SK-N-SH (cell line): ENCODE measurements at regions not wholly inside any gene's neighbourhood (a gene's known extent, or its start where the extent isn't known, plus 50 kb on each side); places are given as distances from the start of the nearest gene placed in this dataset.

Experiments used
- CTCF ChIA-PET: fragments of 300-600, 350-600 bp; formaldehyde crosslinking; extraction: SDS; loops from one replicate; lab custom pipeline; 2021; lab: Yijun Ruan, JAX
- POLR2A ChIA-PET: fragments of 350-600 bp; sonication (Branson Sonifier 250); formaldehyde crosslinking; extraction: SDS; loops from one replicate; lab custom pipeline; 2020; ENCODE audit warnings: antibody characterized with exemption, inconsistent platforms; lab: Yijun Ruan, JAX
- DNase-seq: peaks from one replicate; pipeline ENCODE4 v3.0.0; 2012
- H2AFZ ChIP-seq: fragments of 200-600 bp; sonication (generic); 2 replicates; pipeline ENCODE4 v1.8.1; 2016; ENCODE audit warnings: antibody characterized with exemption, mild to moderate bottlenecking, low read depth
- H3F3A ChIP-seq: fragments of 200-600 bp; sonication (generic); replicated peaks from 2 replicates; pipeline ENCODE3; 2016; ENCODE audit warnings: antibody characterized with exemption, mild to moderate bottlenecking; ENCODE audit not compliant: insufficient read depth
- H3K27ac ChIP-seq, 2 experiments: fragments of 200-500 bp in 1 of 2; fragments of 200-600 bp in 1 of 2; sonication (Bioruptor generic) in 1 of 2; sonication (generic), shearing (Covaris generic) in 1 of 2; 2 replicates each; pipeline versions ENCODE4 v1.5.1 to v1.6.1; 2014 to 2016; ENCODE audit warnings: low read depth in 2 of 2, inconsistent platforms in 1 of 2, low read length in 1 of 2, mild to moderate bottlenecking in 1 of 2, mixed read lengths in 1 of 2
- H3K27me3 ChIP-seq: fragments of 200-600 bp; sonication (generic), shearing (Covaris generic); 2 replicates; pipeline ENCODE4 v1.6.1; 2016; ENCODE audit warnings: mixed run types; ENCODE audit not compliant: insufficient read depth
- H3K36me3 ChIP-seq, 2 experiments: fragments of 200-500 bp in 1 of 2; fragments of 200-600 bp in 1 of 2; sonication (Bioruptor generic) in 1 of 2; sonication (generic) in 1 of 2; replicated peaks in 1 of 2; 2 replicates each; pipeline versions ENCODE3 to v1.5.1; 2014 to 2016; ENCODE audit warnings: low read length in 1 of 2, mild to moderate bottlenecking in 1 of 2; ENCODE audit not compliant: insufficient read depth in 2 of 2, control insufficient read depth in 1 of 2
- H3K4me1 ChIP-seq, 2 experiments: fragments of 200-500 bp in 1 of 2; fragments of 200-600 bp in 1 of 2; sonication (Bioruptor generic) in 1 of 2; sonication (generic), shearing (Covaris generic) in 1 of 2; 2 replicates each; pipeline versions ENCODE4 v1.5.1 to v1.6.1; 2014 to 2016; ENCODE audit warnings: low read depth in 1 of 2, low read length in 1 of 2, mixed run types in 1 of 2; ENCODE audit not compliant: insufficient read depth in 2 of 2, control insufficient read depth in 1 of 2
- H3K4me2 ChIP-seq: fragments of 200-600 bp; sonication (generic), shearing (Covaris generic); 2 replicates; pipeline ENCODE4 v1.6.1; 2017; ENCODE audit warnings: mixed run types
- H3K4me3 ChIP-seq, 2 experiments: fragments of 200-500 bp in 1 of 2; fragments of 200-600 bp in 1 of 2; sonication (Bioruptor generic) in 1 of 2; sonication (generic), shearing (Covaris generic) in 1 of 2; 2 replicates each; pipeline versions ENCODE4 v1.5.1 to v1.8.1; 2014 to 2016; ENCODE audit warnings: low read depth in 2 of 2, inconsistent platforms in 1 of 2, low read length in 1 of 2, mild to moderate bottlenecking in 1 of 2, mixed read lengths in 1 of 2, moderate library complexity in 1 of 2
- H3K79me2 ChIP-seq: fragments of 200-600 bp; sonication (generic); 2 replicates; pipeline ENCODE4 v1.8.1; 2017; ENCODE audit warnings: mild to moderate bottlenecking; ENCODE audit not compliant: insufficient read depth
- H3K9ac ChIP-seq: fragments of 200-600 bp; sonication (generic); 2 replicates; pipeline ENCODE4 v1.6.1; 2017; ENCODE audit warnings: mixed run types
- H3K9me2 ChIP-seq: fragments of 200-600 bp; sonication (generic); 2 replicates; pipeline ENCODE4 v1.6.1; 2017; ENCODE audit warnings: mixed run types
- H3K9me3 ChIP-seq: fragments of 200-600 bp; sonication (generic); 2 replicates; pipeline ENCODE4 v1.6.1; 2017; ENCODE audit warnings: mixed run types, mild to moderate bottlenecking, moderate library complexity
- H4K20me1 ChIP-seq: fragments of 200-600 bp; sonication (generic); 2 replicates; pipeline ENCODE4 v1.6.1; 2017; ENCODE audit warnings: mild to moderate bottlenecking, mixed run types; ENCODE audit not compliant: insufficient read depth
- CHD2 ChIP-seq: fragments of 150-350 bp; IDR thresholded peaks from 2 replicates; pipeline ENCODE4 v1.6.1; 2018; ENCODE audit warnings: low read length; ENCODE audit not compliant: partially characterized antibody
- CTCF ChIP-seq: fragments of 200-600 bp; sonication (generic); IDR thresholded peaks from 2 replicates; pipeline ENCODE4 v1.6.1; 2017; ENCODE audit warnings: antibody characterized with exemption, mild to moderate bottlenecking, moderate library complexity
- EZH2phosphoT487 ChIP-seq: fragments of 200-600 bp; sonication (generic); IDR thresholded peaks from 2 replicates; pipeline ENCODE4 v1.6.1; 2017; ENCODE audit warnings: low read depth, mixed run types, mild to moderate bottlenecking, antibody characterized with exemption, moderate library complexity, borderline replicate concordance
- FOXJ3 ChIP-seq: sonication (generic); formaldehyde crosslinking; IDR thresholded peaks from 2 replicates; pipeline ENCODE4 v1.5.1; 2020; ENCODE audit warnings: mild to moderate bottlenecking, missing genetic modification reagents
- FOXM1 ChIP-seq: IDR thresholded peaks from 2 replicates; pipeline ENCODE4 v1.4.0; 2012; ENCODE audit warnings: low read depth, mild to moderate bottlenecking
- GATA2 ChIP-seq: sonication (generic); formaldehyde crosslinking; IDR thresholded peaks from 2 replicates; pipeline ENCODE4 v1.5.0; 2020; ENCODE audit warnings: mild to moderate bottlenecking, missing genetic modification reagents
- IRF3 ChIP-seq: fragments of 150-350 bp; IDR thresholded peaks from 2 replicates; pipeline ENCODE4 v1.6.1; 2016; ENCODE audit warnings: mild to moderate bottlenecking, low read depth, low read length
- MAX ChIP-seq: IDR thresholded peaks from 2 replicates; pipeline ENCODE4 v1.4.0; 2012; ENCODE audit warnings: low read depth
- MXI1 ChIP-seq: IDR thresholded peaks from 2 replicates; pipeline ENCODE4 v1.6.1; 2012; ENCODE audit warnings: mild to moderate bottlenecking, low read depth, low read length, improper control_type of control experiment
- NFIC ChIP-seq: IDR thresholded peaks from 2 replicates; pipeline ENCODE4 v1.4.0; 2012; ENCODE audit warnings: borderline replicate concordance
- NRF1 ChIP-seq: IDR thresholded peaks from 2 replicates; pipeline ENCODE4 v1.6.1; 2012; ENCODE audit warnings: low read depth, mild to moderate bottlenecking, low read length
- RAD21 ChIP-seq: IDR thresholded peaks from 2 replicates; pipeline ENCODE4 v1.6.1; 2012; ENCODE audit warnings: mild to moderate bottlenecking, low read length
- RCOR1 ChIP-seq: fragments of 150-350 bp; IDR thresholded peaks from 2 replicates; pipeline ENCODE4 v1.6.1; 2017; ENCODE audit warnings: antibody characterized with exemption, low read length
- SIN3A ChIP-seq: IDR thresholded peaks from 2 replicates; pipeline ENCODE4 v1.6.1; 2012; ENCODE audit warnings: low read depth, mild to moderate bottlenecking, low read length, moderate library complexity, borderline replicate concordance
- SMC3 ChIP-seq: IDR thresholded peaks from 2 replicates; pipeline ENCODE4 v1.6.1; 2012; ENCODE audit warnings: low read depth, low read length, improper control_type of control experiment
- TAF1 ChIP-seq: IDR thresholded peaks from 2 replicates; pipeline ENCODE4 v1.6.1; 2012; ENCODE audit warnings: low read depth, mild to moderate bottlenecking, low read length, moderate library complexity, borderline replicate concordance
- TCF12 ChIP-seq: IDR thresholded peaks from 2 replicates; pipeline ENCODE4 v1.4.0; 2012
- TEAD4 ChIP-seq: IDR thresholded peaks from 2 replicates; pipeline ENCODE4 v1.4.0; 2012; ENCODE audit warnings: mild to moderate bottlenecking, borderline replicate concordance; ENCODE audit not compliant: insufficient read depth
- USF1 ChIP-seq: IDR thresholded peaks from 2 replicates; pipeline ENCODE4 v1.4.0; 2012; ENCODE audit warnings: low read depth, borderline replicate concordance
- WGBS: methylation state at CpG from one replicate; pipeline ENCODE4 v1.1.6; 2017; ENCODE audit warnings: low lambda C conversion rate; 5-methylcytosine and 5-hydroxymethylcytosine counted together

GRCh38 chr18:78875016-78875777 lies 104.4 kb upstream of the SALL3 start:
- H3K4me3 ChIP-seq: no peak overlapping the region
- H2AFZ ChIP-seq: no peak overlapping the region
- peaks cover 27% of the 10 kb centered on the region; the same call in 1 of the 2 replicates for H3K27me3 ChIP-seq
- peak; percentile 38 for DNase-seq
- CTCF ChIA-PET: interaction anchor here (0.6 to 2.5 kb wide), 14 partner anchors 10 to 572 kb away, joined by 3 to 22 read pairs (median 4); no protein-coding TSS in a partner anchor
- H3K9me3 ChIP-seq: no peaks in the 10 kb centered on the region
- H3K4me2 ChIP-seq: no peak overlapping the region
- H3F3A ChIP-seq: no peaks in the 10 kb centered on the region
- H3K4me1 ChIP-seq: no peaks in the 10 kb centered on the region
- no peaks in the 10 kb centered on the region for H4K20me1 ChIP-seq
- POLR2A ChIA-PET: no interaction called here
- WGBS: 14% methylated on average over 7 of the region's 11 CpGs
- H3K27ac ChIP-seq: no peak overlapping the region
- no peaks in the 10 kb centered on the region for H3K9me2 ChIP-seq
- no peaks in the 10 kb centered on the region for H3K36me3 ChIP-seq
- no peak overlapping the region for H3K9ac ChIP-seq
- H3K79me2 ChIP-seq: no peaks in the 10 kb centered on the region
- TF ChIP-seq MAX (no peak), CTCF (peak; percentile 64), SMC3 (peak; percentile 47), CHD2 (no peak), RAD21 (peak; percentile 41), USF1 (no peak), SIN3A (no peak)
- TF ChIP-seq, all 33 proteins: peak for 3

GRCh38 chr18:78875778-78876650 lies 103.6 kb upstream of the SALL3 start:
- H3K36me3 ChIP-seq: no peaks in the 10 kb centered on the region
- H4K20me1 ChIP-seq: no peaks in the 10 kb centered on the region
- H3K79me2 ChIP-seq: no peaks in the 10 kb centered on the region
- no peak overlapping the region for H3K27ac ChIP-seq
- no peaks in the 10 kb centered on the region for H3F3A ChIP-seq
- peaks cover 22% of the 10 kb centered on the region; the same call in 1 of the 2 replicates for H3K27me3 ChIP-seq
- ChIA-PET POLR2A (no interaction called here), CTCF (interaction anchor here (0.6 to 2.5 kb wide), 13 partner anchors 9 to 572 kb away, joined by 3 to 22 read pairs (median 4); no protein-coding TSS in a partner anchor)
- H3K9me2 ChIP-seq: no peaks in the 10 kb centered on the region
- WGBS: 17% methylated on average over 20 of the region's 26 CpGs
- no peaks in the 10 kb centered on the region for H3K4me1 ChIP-seq
- no peak overlapping the region for H3K4me2 ChIP-seq
- H2AFZ ChIP-seq: no peak overlapping the region
- H3K4me3 ChIP-seq: no peak overlapping the region
- no peak for DNase-seq
- H3K9me3 ChIP-seq: no peaks in the 10 kb centered on the region
- no peak overlapping the region for H3K9ac ChIP-seq
- TF ChIP-seq FOXM1 (no peak), NRF1 (no peak), USF1 (no peak), GATA2 (CRISPR knock-in tag) (no peak), RCOR1 (no peak), FOXJ3 (CRISPR knock-in tag) (no peak), EZH2phosphoT487 (no peak), TAF1 (no peak), MXI1 (no peak), TCF12 (no peak), TEAD4 (no peak), MAX (no peak), IRF3 (no peak), NFIC (no peak)
